Cerebellar nuclear complex (tissue), 1 donor: ENCODE measurements at regions not wholly inside any gene's neighbourhood (a gene's known extent, or its start where the extent isn't known, plus 50 kb on each side); places are given as distances from the start of the nearest gene placed in this dataset.

Source experiments
- DNase-seq, 2 experiments: peaks; one replicate each; lab custom pipeline; 2025; lab: John Stamatoyannopoulos, UW

DNA sequence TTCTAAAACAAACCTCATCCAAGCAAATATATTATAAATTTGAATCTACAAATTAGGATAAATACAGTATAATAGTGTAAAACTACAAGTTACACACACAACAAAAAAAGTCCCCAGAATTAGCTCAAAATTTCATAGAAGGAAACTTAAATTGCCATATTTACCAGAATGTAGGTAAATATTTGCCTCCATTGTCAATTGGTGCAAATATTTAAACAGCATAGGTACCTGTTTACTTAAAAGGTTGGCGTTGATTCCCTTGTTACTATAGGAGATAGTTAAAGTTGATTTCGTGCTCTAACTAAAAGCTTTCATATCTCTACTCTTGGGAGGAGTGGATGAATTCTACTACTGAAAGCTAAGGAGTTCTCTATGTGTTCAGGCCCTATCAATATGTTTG is 111.6 kb upstream of the TENT5A start:
- no peak for DNase-seq

DNA sequence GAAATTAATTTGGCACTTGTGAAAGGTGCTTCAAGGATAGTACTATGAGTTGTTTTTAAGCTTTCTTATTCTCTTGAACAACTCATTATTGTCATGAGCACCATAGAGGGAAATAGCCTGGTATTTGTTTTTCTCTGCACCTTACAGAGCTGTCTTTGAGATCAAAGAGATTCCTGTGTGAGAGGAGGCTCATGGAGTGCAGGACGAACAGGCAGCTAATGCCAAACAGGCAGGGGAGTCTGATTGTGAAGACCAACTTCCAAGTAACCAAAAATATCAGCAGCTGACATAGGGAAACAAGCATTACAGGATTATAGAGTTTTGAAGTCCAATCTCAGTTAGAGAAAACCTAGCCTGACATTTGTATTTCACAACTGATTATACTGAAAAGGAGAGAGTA is 110.6 kb upstream of the TENT5A start:
- DNase-seq = no peak

DNA sequence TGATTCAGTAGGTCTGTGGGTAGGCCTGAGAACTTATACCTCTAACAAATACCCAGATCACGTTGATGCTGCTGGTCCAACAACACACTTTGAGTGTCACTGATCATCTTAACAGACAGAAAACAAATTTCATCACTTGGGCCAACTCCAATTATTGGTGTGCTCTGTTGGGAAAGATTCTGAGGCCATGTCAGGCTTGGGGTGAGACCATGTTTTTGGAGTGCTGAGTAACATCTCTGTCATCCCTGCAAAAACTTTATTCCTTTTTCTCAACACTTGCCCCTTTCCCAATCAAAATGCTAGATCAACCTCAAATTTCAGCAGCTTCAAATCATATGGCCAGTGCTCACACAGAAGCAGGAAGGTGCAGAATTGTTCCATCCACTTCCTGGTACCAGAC is 108.8 kb upstream of the TENT5A start:
- no peak for DNase-seq

- DNase-seq = no peak
Measured at GRCh38 chr6:81859884-81860283, 107.4 kb upstream of the TENT5A start.

DNA sequence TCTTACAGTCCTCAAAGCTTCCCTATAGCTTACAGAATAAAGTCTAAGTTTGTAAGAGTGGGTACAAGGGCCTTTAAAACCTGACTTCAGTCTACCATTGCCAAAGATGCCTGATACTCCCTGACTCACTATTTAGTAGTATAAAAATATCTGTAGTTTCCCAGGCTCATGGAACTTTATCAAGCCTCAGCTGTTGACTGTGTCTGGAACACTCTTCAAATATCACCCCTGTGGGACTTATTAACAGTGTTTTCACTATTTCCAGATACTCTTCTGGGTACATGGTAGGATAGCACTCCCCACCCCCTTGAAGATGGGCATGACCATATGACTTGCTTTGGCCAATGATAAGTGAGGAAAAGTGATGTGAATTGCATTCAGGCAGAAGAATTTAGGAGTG is 105.3 kb upstream of the TENT5A start:
- no peak for DNase-seq

- DNase-seq = no peak
Measured at GRCh38 chr6:81856872-81857271, 104.4 kb upstream of the TENT5A start.

- DNase-seq = no peak
Measured at GRCh38 chr6:81854474-81854873, 102.0 kb upstream of the TENT5A start.

DNA sequence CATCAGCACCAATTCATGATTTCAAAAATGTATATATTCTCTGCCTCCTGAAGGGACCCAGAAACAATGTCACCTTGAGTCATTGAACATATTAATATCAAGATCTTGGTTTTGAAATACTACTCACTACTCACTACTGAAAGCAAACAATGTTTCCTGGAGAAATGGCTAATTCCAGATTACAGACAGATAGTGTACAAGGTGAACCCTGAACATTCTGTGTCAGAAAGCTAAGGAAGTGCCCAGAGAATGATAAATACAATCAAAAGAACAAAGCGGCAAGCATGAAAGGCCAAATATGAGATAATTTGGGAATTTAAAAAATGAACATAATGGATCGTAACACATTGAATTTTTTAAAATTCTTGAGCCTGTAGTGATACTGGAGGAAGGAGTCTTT is 101.5 kb upstream of the TENT5A start:
- no peak for DNase-seq

GRCh38 chr6:81849248-81849647 is 96.8 kb upstream of the TENT5A start:
- DNase-seq = no peak

GRCh38 chr6:81847866-81848265 is 95.4 kb upstream of the TENT5A start:
- no peak for DNase-seq

- no peak for DNase-seq
Measured at GRCh38 chr6:81844686-81845085, 92.2 kb upstream of the TENT5A start.

GRCh38 chr6:81843302-81843701 is 90.8 kb upstream of the TENT5A start:
- no peak for DNase-seq

- DNase-seq = no peak
Measured at GRCh38 chr6:81842254-81842653, 89.8 kb upstream of the TENT5A start.

DNA sequence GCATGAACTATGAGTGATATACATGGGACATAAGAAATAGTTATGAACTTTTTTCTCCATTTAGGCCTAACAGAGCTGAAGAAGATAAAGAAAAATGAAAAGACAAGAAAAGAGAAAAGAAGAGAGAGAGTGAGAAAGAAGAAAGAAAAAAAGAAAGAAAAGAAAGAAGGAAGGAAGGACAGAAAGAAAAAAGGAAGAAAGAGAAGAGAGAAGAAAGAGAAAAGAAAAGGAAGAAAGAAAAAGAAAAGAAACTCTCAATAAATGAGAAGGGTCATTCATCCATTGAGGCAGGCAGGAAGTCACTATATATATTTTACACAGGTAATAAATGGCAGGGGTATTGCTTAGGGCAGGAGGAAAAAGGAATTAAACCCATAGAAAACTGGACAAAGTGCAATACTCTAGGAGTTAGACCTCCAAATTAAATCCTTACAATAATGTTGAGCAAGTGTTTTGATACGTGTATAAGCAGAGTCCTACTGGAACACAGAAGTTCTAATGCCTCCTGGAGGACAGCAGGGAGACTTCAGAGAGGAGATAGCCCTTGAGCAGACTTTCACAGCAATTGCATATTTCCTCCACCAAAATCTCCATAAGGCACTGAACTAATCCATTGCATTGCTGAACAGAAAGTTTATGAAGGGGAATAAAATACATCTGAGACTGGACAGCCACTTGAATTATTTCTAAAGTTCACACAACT is 86.4 kb upstream of the TENT5A start:
- no peak for DNase-seq

DNA sequence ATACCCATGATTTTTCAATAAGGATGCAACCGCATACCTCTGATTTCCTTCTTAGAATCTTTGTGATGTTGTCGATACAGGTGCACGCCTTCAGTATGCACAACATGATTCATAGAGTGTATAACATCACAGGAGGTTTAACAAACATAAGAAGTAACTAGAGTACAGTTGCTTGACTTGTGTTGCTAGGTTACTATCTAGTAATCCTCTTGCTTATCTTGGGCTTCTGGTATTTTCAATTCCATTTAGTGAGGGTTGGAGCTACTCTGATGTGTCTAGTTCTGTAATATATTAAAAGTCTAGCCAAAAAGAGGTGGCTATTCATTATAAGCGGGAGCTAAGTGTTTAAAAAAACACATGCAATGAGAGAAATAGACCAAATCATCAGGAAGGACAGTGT is 85.5 kb upstream of the TENT5A start:
- no peak for DNase-seq

DNA sequence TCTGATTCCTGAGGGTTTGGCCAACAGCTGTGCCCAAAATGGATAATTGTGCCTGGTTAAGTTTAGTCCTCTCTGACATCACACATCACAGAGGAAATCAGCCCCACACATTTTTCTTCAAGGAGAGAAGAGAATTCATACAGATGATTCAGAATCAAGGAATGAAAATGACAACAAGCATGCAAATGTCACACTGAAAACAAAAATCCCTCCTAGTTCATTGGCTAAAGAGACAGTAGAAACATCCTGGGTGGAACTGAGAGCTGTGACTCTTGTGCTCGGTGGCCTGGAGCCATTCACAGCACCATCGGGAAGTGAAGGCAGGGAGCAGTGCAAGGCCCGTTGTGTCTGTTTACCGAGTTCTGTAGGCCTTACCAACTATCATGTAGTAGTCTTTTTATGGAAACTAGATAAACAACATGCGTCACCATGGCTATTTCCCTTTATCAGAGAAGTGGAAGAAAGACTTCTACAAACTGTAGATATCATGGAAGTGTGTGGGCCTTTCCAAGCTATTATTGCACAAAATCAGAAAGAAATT is 81.7 kb upstream of the TENT5A start:
- DNase-seq = no peak

- DNase-seq = no peak
Measured at GRCh38 chr6:81832304-81832703, 79.8 kb upstream of the TENT5A start.

DNA sequence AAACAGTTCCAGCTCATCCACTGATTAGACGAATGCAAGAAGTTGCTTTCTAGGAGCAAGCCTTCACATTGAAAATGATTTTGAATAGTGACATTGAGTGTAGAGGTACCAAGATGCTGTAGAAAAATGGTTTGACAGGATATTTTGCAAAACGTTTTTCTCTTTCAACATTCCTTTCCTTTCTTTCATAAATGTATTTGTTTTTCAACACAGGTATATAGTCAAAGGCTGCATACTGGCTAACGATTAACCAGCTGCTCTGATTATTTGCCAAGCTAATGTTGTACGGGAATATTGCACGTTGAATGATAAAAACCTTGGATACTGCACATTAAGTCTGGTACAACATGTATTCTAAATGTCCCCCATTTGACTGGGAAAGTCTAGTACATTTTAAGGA is 78.8 kb upstream of the TENT5A start:
- DNase-seq = no peak

GRCh38 chr6:81826784-81827183 is 74.3 kb upstream of the TENT5A start:
- no peak for DNase-seq

GRCh38 chr6:81822568-81822967 is 70.1 kb upstream of the TENT5A start:
- DNase-seq = no peak

- DNase-seq = no peak
Measured at GRCh38 chr6:81821449-81821848, 69.0 kb upstream of the TENT5A start.

- DNase-seq = no peak
Measured at GRCh38 chr6:81820980-81821379, 68.5 kb upstream of the TENT5A start.

DNA sequence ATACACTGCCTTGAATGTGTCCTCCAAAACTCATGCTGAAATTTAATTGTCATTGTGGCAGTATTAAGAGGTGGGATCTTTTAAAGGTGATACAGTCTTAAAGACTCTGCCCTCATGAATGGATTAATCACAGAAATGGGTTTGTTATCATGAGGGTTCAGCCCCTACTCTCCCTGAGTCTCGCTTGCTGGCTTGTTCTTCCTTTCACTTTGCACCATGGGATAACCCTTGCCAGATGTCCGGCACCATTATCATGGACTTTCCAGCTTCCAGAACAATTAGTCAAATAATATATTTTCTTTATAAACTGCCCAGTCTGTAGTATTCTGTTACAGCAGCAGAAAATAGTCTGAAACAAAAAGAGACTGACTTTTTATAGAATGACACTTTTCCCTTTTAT is 67.9 kb upstream of the TENT5A start:
- no peak for DNase-seq

- no peak for DNase-seq
Measured at GRCh38 chr6:81819767-81820166, 67.3 kb upstream of the TENT5A start.
